ENCODE measurements at regions not wholly inside any gene's neighbourhood (a gene's known extent, or its start where the extent isn't known, plus 50 kb on each side); places are given as distances from the start of the nearest gene placed in this dataset.

GRCh38 chr14:22509751-22510300, 79.2 kb downstream of the DAD1 start:
- TF ChIP-seq CTCF (IDR thresholded peaks at IDR 0.05) (no peak), POLR2AphosphoS5 (IDR thresholded peaks at IDR 0.05) (no peak)

Measured in upper lobe of left lung (tissue), 4 donors.